OCI-LY7 (cell line): ENCODE measurements at regions not wholly inside any gene's neighbourhood (a gene's known extent, or its start where the extent isn't known, plus 50 kb on each side); places are given as distances from the start of the nearest gene placed in this dataset.

ENCODE experiments used
- CTCF ChIP-seq: fragments of 200-600 bp; sonication (generic); conservative IDR thresholded peaks from 2 replicates; pipeline ENCODE4 v1.5.1; 2014; ENCODE audit warnings: mild to moderate bottlenecking, antibody characterized with exemption, low read length, moderate library complexity, mixed read lengths
- EZH2phosphoT487 ChIP-seq: fragments of 200-600 bp; sonication (generic); IDR thresholded peaks from 2 replicates; pipeline ENCODE4 v1.6.1; 2018; ENCODE audit warnings: low read depth, borderline replicate concordance, mild to moderate bottlenecking, mixed run types, antibody characterized with exemption, low read length, moderate library complexity, mixed read lengths

- TF ChIP-seq CTCF (no peak), EZH2phosphoT487 (no peak)
Measured at GRCh38 chr13:50576156-50576555, 267.3 kb downstream of the DLEU7 start.
